Tibial artery (tissue), 4 donors: ENCODE measurements at regions not wholly inside any gene's neighbourhood (a gene's known extent, or its start where the extent isn't known, plus 50 kb on each side); places are given as distances from the start of the nearest gene placed in this dataset.

Experiments used
- DNase-seq, 2 donors: peaks; one replicate each; pipeline ENCODE4 v3.0.0-alpha.2; 2019
- H3K27ac ChIP-seq, 2 donors: fragments of 200-600 bp; sonication (generic) in 1 of 2; 1 replicate in 1 of 2; 2 replicates in 1 of 2; pipeline ENCODE4 v1.5.1; 2018 to 2019; ENCODE audit warnings: mild to moderate bottlenecking in 1 of 2
- H3K27me3 ChIP-seq, 2 donors: fragments of 200-600 bp; sonication (generic) in 1 of 2; one replicate each; pipeline versions ENCODE4 v1.5.1 to v1.6.0; 2016 to 2019
- H3K36me3 ChIP-seq, 3 donors: fragments of 200-600 bp; sonication (generic) in 2 of 3; one replicate each; pipeline ENCODE4 v1.5.1; 2016 to 2019; ENCODE audit warnings: mild to moderate bottlenecking in 2 of 3
- H3K4me1 ChIP-seq, 4 donors: fragments of 200-600 bp; sonication (generic) in 2 of 4; 1 replicate in 3 of 4; 2 replicates in 1 of 4; pipeline ENCODE4 v1.5.1; 2016 to 2019
- H3K4me3 ChIP-seq, 2 donors: fragments of 200-600 bp; sonication (generic) in 1 of 2; 1 replicate in 1 of 2; 2 replicates in 1 of 2; pipeline ENCODE4 v1.5.1; 2018 to 2019; ENCODE audit warnings: mild to moderate bottlenecking in 2 of 2
- H3K9me3 ChIP-seq, 3 donors: fragments of 200-600 bp; sonication (generic) in 1 of 3; one replicate each; pipeline ENCODE4 v1.5.1; 2016 to 2019
- CTCF ChIP-seq, 2 experiments: fragments of 200-600 bp in 1 of 2; fragments of 450-650 bp in 1 of 2; IDR thresholded peaks; one replicate each; pipeline ENCODE4 v1.5.1; 2017 to 2019; ENCODE audit warnings: antibody characterized with exemption in 2 of 2, mild to moderate bottlenecking in 1 of 2, moderate library complexity in 1 of 2
- intact Hi-C: fragments of 100-400 bp; cut with DNase I; formaldehyde crosslinking; loops from one replicate; pipeline ENCODE4 v1.15.0; 2023; ENCODE audit warnings: low total_unique reads

- no peaks in the 10 kb centered on the region for H3K9me3 ChIP-seq
- DNase-seq: no peak
- intact Hi-C loops: no loop called here
- H3K4me3 ChIP-seq: no peak overlapping the region
- TF ChIP-seq CTCF (IDR thresholded peaks at IDR 0.05): no peak
- H3K36me3 ChIP-seq: no peaks in the 10 kb centered on the region
- no peaks in the 10 kb centered on the region for H3K27me3 ChIP-seq
- no peak overlapping the region for H3K27ac ChIP-seq
- H3K4me1 ChIP-seq: no peaks in the 10 kb centered on the region
Observed at GRCh38 chr6:106752641-106753040, 123.3 kb downstream of the QRSL1 start.

GRCh38 chr6:106751501-106752252 lies 122.3 kb downstream of the QRSL1 start:
- no peak for DNase-seq
- Histone ChIP-seq H3K9me3 (no peaks in the 10 kb centered on the region), H3K4me1 (no peaks in the 10 kb centered on the region), H3K27ac (no peak overlapping the region), H3K4me3 (no peak overlapping the region), H3K36me3 (no peaks in the 10 kb centered on the region), H3K27me3 (no peaks in the 10 kb centered on the region)
- intact Hi-C loops: no loop called here
- TF ChIP-seq CTCF (IDR thresholded peaks at IDR 0.05): no peak

- no peak for DNase-seq
- Histone ChIP-seq H3K27me3 (no peaks in the 10 kb centered on the region), H3K27ac (no peak overlapping the region), H3K9me3 (no peaks in the 10 kb centered on the region), H3K4me1 (no peaks in the 10 kb centered on the region), H3K4me3 (no peak overlapping the region), H3K36me3 (no peaks in the 10 kb centered on the region)
- no peak for TF ChIP-seq CTCF (IDR thresholded peaks at IDR 0.05)
- intact Hi-C loops: no loop called here
Observed at GRCh38 chr6:106750946-106751345, 121.6 kb downstream of the QRSL1 start.

- no peaks in the 10 kb centered on the region for H3K4me1 ChIP-seq
- DNase-seq: no peak
- no peak overlapping the region for H3K27ac ChIP-seq
Observed at GRCh38 chr6:106750142-106750918, 121.0 kb downstream of the QRSL1 start.

GRCh38 chr6:106749609-106750008 lies 120.2 kb downstream of the QRSL1 start:
- H3K4me3 ChIP-seq: no peak overlapping the region
- no peaks in the 10 kb centered on the region for H3K4me1 ChIP-seq
- no peak for DNase-seq
- no peaks in the 10 kb centered on the region for H3K9me3 ChIP-seq
- intact Hi-C loops: no loop called here
- no peaks in the 10 kb centered on the region for H3K27me3 ChIP-seq
- TF ChIP-seq CTCF (IDR thresholded peaks at IDR 0.05): no peak
- H3K27ac ChIP-seq: no peak overlapping the region
- H3K36me3 ChIP-seq: no peaks in the 10 kb centered on the region

More at GRCh38 chr6:106750142-106750918, 121.0 kb downstream of the QRSL1 start:
- Histone ChIP-seq H3K27me3 (no peaks in the 10 kb centered on the region), H3K9me3 (no peaks in the 10 kb centered on the region), H3K4me3 (no peak overlapping the region), H3K36me3 (no peaks in the 10 kb centered on the region)
- TF ChIP-seq CTCF (IDR thresholded peaks at IDR 0.05): no peak
- intact Hi-C loops: no loop called here
